LNCaP clone FGC (cell line): ENCODE measurements at regions not wholly inside any gene's neighbourhood (a gene's known extent, or its start where the extent isn't known, plus 50 kb on each side); places are given as distances from the start of the nearest gene placed in this dataset.
"Not testable (repeated sequence)": the region's sequence is repeated elsewhere in the genome, so short reads cannot be mapped to it uniquely, and the experiment has no call there.

Experiments used
- DNase-seq: peaks from one replicate; pipeline ENCODE4 v3.0.0-alpha.2; 2011; ENCODE audit warnings: low read depth
- H3K4me3 ChIP-seq: 2 replicates; pipeline ENCODE4 v1.5.1; 2011; ENCODE audit warnings: mild to moderate bottlenecking, low read depth, low read length, control low read depth
- CTCF ChIP-seq: IDR thresholded peaks from 2 replicates; pipeline ENCODE4 v1.5.1; 2012; ENCODE audit warnings: mild to moderate bottlenecking; ENCODE audit not compliant: control insufficient read depth, insufficient read depth; ENCODE audit errors: extremely low read depth

GRCh38 chr6:76770281-76770680, 693.0 kb downstream of the HTR1B start:
- no peak for TF ChIP-seq CTCF
- no peak overlapping the region for H3K4me3 ChIP-seq
- DNase-seq: no peak

GRCh38 chr6:76768556-76768955, 694.7 kb downstream of the HTR1B start:
- no peak for TF ChIP-seq CTCF
- no peak overlapping the region for H3K4me3 ChIP-seq
- no peak for DNase-seq

- H3K4me3 ChIP-seq: no peak overlapping the region
- TF ChIP-seq CTCF: no peak
- DNase-seq: no peak
Observed at GRCh38 chr6:76764057-76764456, 691.6 kb upstream of the IMPG1 start.

DNA sequence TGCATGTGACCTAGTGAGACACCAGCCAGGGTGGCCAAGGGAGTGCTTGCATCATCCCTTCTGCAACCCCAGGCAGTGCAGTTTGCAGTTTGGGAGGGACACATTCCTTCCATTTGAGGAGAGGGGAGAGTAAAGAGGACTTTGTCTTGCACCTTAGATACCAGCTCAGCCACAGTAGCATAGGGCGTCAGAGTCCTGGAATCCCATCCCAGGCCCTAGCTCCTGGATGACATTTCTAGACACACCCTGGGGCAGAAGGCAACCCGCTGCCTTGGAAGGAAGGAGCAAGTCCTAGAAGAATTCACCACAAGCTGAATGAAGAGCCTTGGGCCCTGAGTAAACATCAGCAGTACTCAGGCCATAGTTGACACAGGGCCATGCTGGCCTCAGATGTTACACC, 680.4 kb upstream of the IMPG1 start:
- no peak for DNase-seq
- no peak overlapping the region for H3K4me3 ChIP-seq
- TF ChIP-seq CTCF: no peak

GRCh38 chr6:76745388-76745787, 672.9 kb upstream of the IMPG1 start:
- not testable (repeated sequence) for H3K4me3 ChIP-seq, DNase-seq

- DNase-seq, H3K4me3 ChIP-seq: not testable (repeated sequence)
Observed at GRCh38 chr6:76744151-76744720, 671.8 kb upstream of the IMPG1 start.

GRCh38 chr6:76742919-76743318, 670.5 kb upstream of the IMPG1 start:
- no peak for TF ChIP-seq CTCF

GRCh38 chr6:76719449-76719848, 647.0 kb upstream of the IMPG1 start:
- no peak for DNase-seq
- TF ChIP-seq CTCF: no peak

More at GRCh38 chr6:76742919-76743318, 670.5 kb upstream of the IMPG1 start:
- H3K4me3 ChIP-seq: no peak overlapping the region
- DNase-seq: no peak

More at GRCh38 chr6:76719449-76719848, 647.0 kb upstream of the IMPG1 start:
- H3K4me3 ChIP-seq: no peak overlapping the region
